GM13976 (cell line): ENCODE measurements at regions not wholly inside any gene's neighbourhood (a gene's known extent, or its start where the extent isn't known, plus 50 kb on each side); places are given as distances from the start of the nearest gene placed in this dataset.

Source experiments
- DNase-seq: peaks from one replicate; pipeline ENCODE4 v3.0.0; 2012; ENCODE audit warnings: low spot score
- CTCF ChIP-seq: IDR thresholded peaks from 2 replicates; pipeline ENCODE4 v1.5.1; 2012; ENCODE audit warnings: borderline replicate concordance, mild to moderate bottlenecking; ENCODE audit not compliant: insufficient read depth; ENCODE audit errors: extremely low read depth, missing control alignments, control extremely low read depth
- in situ Hi-C: fragments of 300-500 bp; cut with MboI; formaldehyde crosslinking; loops from one replicate; pipeline ENCODE4 v1.12.0; 2022; ENCODE audit warnings: low sequenced_read_pairs, mixed read lengths, inconsistent platforms; ENCODE audit not compliant: unreplicated experiment

- DNase-seq = no peak
- in situ Hi-C loops = no loop called here
- no peak for TF ChIP-seq CTCF
Observed at GRCh38 chr13:67769063-67769986, 539.2 kb upstream of the PCDH9 start.

GRCh38 chr13:67763984-67764383 lies 533.8 kb upstream of the PCDH9 start:
- TF ChIP-seq CTCF = no peak
- in situ Hi-C loops = no loop called here
- DNase-seq = no peak

- in situ Hi-C loops = no loop called here
- no peak for DNase-seq
- TF ChIP-seq CTCF = no peak
Observed at GRCh38 chr13:67763384-67763783, 533.2 kb upstream of the PCDH9 start.

DNA sequence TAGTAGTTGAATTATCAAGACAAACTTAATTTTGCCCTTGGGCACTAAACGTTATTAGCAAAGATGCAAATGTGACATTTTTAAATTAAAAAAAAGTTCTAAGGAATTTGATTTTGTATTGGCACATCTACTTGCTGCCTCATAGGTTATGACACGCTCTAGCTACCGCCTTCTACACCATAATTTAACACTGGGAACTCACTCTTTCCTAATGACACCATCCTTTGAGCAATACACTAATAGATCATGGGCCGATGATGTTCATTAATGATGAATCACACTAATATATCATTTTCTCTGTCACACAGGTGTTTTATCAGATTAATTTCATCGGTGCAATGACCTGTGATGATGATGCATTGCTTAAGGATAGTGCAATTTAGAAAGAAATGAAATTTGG lies 528.8 kb upstream of the PCDH9 start:
- in situ Hi-C loops = no loop called here
- no peak for TF ChIP-seq CTCF
- no peak for DNase-seq

DNA sequence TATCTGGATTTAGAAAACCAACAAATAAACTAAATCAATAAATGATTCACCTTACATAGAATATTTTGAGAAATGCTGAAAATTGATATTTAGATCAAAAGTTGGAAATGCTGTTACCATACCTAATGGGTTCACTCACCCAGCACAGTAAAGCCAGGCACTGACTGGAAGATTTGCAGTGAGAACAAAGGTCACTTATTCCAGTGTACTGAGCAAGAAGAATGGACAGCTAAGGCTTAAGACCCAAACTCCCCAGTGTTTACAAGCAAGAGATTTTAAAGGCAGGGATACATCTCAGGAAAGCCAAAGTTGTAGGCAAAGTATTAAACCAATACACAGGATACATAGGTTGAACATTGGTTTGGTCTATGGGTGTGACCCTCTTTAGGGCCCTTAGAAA lies 523.9 kb upstream of the PCDH9 start:
- in situ Hi-C loops = no loop called here

DNA sequence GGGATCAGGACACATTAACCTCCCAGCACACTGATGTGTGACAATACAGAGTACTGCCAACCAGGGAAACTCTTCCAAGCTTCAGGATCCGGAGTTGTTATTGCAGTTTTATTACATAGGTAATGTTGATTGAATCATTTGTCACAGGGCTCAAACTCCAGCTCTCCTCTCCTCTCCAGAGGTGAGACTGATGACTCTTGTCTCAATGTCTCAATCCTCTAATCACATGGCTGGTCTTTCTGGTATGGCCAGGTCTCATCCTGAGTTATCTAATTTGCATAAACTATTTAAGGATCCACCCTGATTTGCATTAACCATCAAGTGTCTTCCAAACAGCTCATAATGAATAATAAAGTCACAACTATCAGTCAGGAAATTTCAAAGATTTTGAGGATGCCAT lies 522.6 kb upstream of the PCDH9 start:
- no peak for DNase-seq
- in situ Hi-C loops = no loop called here
- TF ChIP-seq CTCF = no peak

More for the DNA sequence above, 523.9 kb upstream of the PCDH9 start:
- no peak for DNase-seq
- TF ChIP-seq CTCF = no peak
